HepG2 (cell line): ENCODE measurements at regions not wholly inside any gene's neighbourhood (a gene's known extent, or its start where the extent isn't known, plus 50 kb on each side); places are given as distances from the start of the nearest gene placed in this dataset.

ENCODE experiments used
- ATAC-seq: fragments of 200-7000 bp; cut with Tn5 transposase; 3 replicates; pipeline ENCODE4 v1.9.1; 2020; ENCODE audit warnings: mild to moderate bottlenecking, moderate library complexity
- BruUV-seq: library from RNA; stranded (reverse); fragments of 400-500 nt; replicated peaks from 2 replicates; lab custom pipeline; 2021; lab: Mats Ljungman, UMichigan
- CTCF ChIA-PET: fragments of 300-600 bp; formaldehyde crosslinking; extraction: SDS; loops from one replicate; lab custom pipeline; 2021; ENCODE audit warnings: low total read pairs, inconsistent platforms, low intra/inter-chr PET ratio; lab: Yijun Ruan, JAX
- POLR2A ChIA-PET: fragments of 350-600 bp; sonication (Branson Sonifier 250); formaldehyde crosslinking; loops from one replicate; lab custom pipeline; 2020; ENCODE audit warnings: antibody characterized with exemption, inconsistent platforms; lab: Yijun Ruan, JAX
- DNase-seq: peaks from one replicate; pipeline ENCODE4 v3.0.0-alpha.2; 2015; ENCODE audit warnings: low spot score
- FAIRE-seq: peaks from 3 replicates; lab custom pipeline; 2011; peaks lifted over from hg19 to GRCh38; lab: Jason Lieb, UNC
- H2AFZ ChIP-seq: one replicate; pipeline ENCODE4 v1.6.1; 2011; ENCODE audit warnings: low read length, inconsistent platforms
- H3K27ac ChIP-seq: fragments of 300-600 bp; 3 replicates; pipeline ENCODE4 v1.8.0; 2011; ENCODE audit warnings: mixed run types, mild to moderate bottlenecking, mixed read lengths, low read length, inconsistent platforms; ENCODE audit not compliant: insufficient read depth; ENCODE audit errors: extremely low read length
- H3K27me3 ChIP-seq, 2 experiments: fragments of 200-600 bp in 1 of 2; 2 replicates in 1 of 2; 3 replicates in 1 of 2; pipeline versions ENCODE4 v1.6.0 to v1.8.0; 2011; ENCODE audit warnings: low read length in 2 of 2, mild to moderate bottlenecking in 2 of 2, moderate library complexity in 2 of 2, inconsistent platforms in 1 of 2; ENCODE audit not compliant: insufficient read depth in 2 of 2, control insufficient read depth in 1 of 2
- H3K36me3 ChIP-seq, 2 experiments: fragments of 200-600 bp in 1 of 2; replicated peaks in 1 of 2; 2 replicates in 1 of 2; 3 replicates in 1 of 2; pipeline versions ENCODE4 v1.5.1 to v1.8.0; 2011; ENCODE audit warnings: low read length in 2 of 2, inconsistent platforms in 1 of 2; ENCODE audit not compliant: insufficient read depth in 2 of 2, control insufficient read depth in 1 of 2
- H3K4me1 ChIP-seq: 2 replicates; pipeline ENCODE4 v1.5.1; 2012; ENCODE audit warnings: low read length, inconsistent platforms; ENCODE audit not compliant: insufficient read depth
- H3K4me2 ChIP-seq: 2 replicates; pipeline ENCODE4 v1.6.0; 2011; ENCODE audit warnings: low read depth, low read length, inconsistent platforms
- H3K4me3 ChIP-seq, 3 experiments: fragments of 200-600 bp in 1 of 3; sonication (generic), shearing (Covaris generic) in 1 of 3; replicated peaks in 1 of 3; 2 replicates each; pipeline ENCODE4 v1.5.1; 2011 to 2016; ENCODE audit warnings: low read length in 3 of 3, inconsistent platforms in 2 of 3, low read depth in 2 of 3, mild to moderate bottlenecking in 2 of 3, control low read depth in 1 of 3, mixed read lengths in 1 of 3; ENCODE audit not compliant: insufficient read depth in 1 of 3
- H3K79me2 ChIP-seq: one replicate; pipeline ENCODE4 v1.6.1; 2011; ENCODE audit warnings: low read length, inconsistent platforms; ENCODE audit not compliant: insufficient read depth
- H3K9ac ChIP-seq: 2 replicates; pipeline ENCODE4 v1.6.0; 2011; ENCODE audit warnings: mild to moderate bottlenecking, low read depth, low read length, inconsistent platforms; ENCODE audit not compliant: insufficient read depth
- H3K9me3 ChIP-seq: 2 replicates; pipeline ENCODE4 v1.5.1; 2012; ENCODE audit warnings: mild to moderate bottlenecking, low read length
- H4K20me1 ChIP-seq: 2 replicates; pipeline ENCODE4 v1.6.0; 2011; ENCODE audit warnings: inconsistent platforms, mild to moderate bottlenecking, low read length, moderate library complexity; ENCODE audit not compliant: insufficient read depth
- IRF1 ChIP-seq: sonication (generic); formaldehyde crosslinking; IDR thresholded peaks from 2 replicates; pipeline ENCODE4 v1.4.0; 2020; ENCODE audit warnings: low read depth, mild to moderate bottlenecking, missing genetic modification reagents
- PRPF4 ChIP-seq: fragments of 200-400 bp; formaldehyde crosslinking; IDR thresholded peaks from 2 replicates; pipeline ENCODE4 v1.6.1; 2016; ENCODE audit warnings: low read length, low read depth; ENCODE audit not compliant: poor library complexity, severe bottlenecking
- SATB2 ChIP-seq: sonication (generic); formaldehyde crosslinking; IDR thresholded peaks from 2 replicates; pipeline ENCODE4 v1.5.0; 2020; ENCODE audit warnings: missing genetic modification reagents
- TIGD3 ChIP-seq: sonication (generic); formaldehyde crosslinking; IDR thresholded peaks from 2 replicates; pipeline ENCODE4 v1.5.1; 2020; ENCODE audit warnings: mild to moderate bottlenecking, missing genetic modification reagents, borderline replicate concordance
- ZNF142 ChIP-seq: sonication (generic); formaldehyde crosslinking; IDR thresholded peaks from 2 replicates; pipeline ENCODE4 v1.4.0; 2020; ENCODE audit warnings: missing genetic modification reagents
- ZNF598 ChIP-seq: sonication (generic); formaldehyde crosslinking; IDR thresholded peaks from 2 replicates; pipeline ENCODE4 v1.5.1; 2020; ENCODE audit warnings: mild to moderate bottlenecking, missing genetic modification reagents, borderline replicate concordance
- ZNF616 ChIP-seq: sonication (generic); formaldehyde crosslinking; IDR thresholded peaks from 2 replicates; pipeline ENCODE4 v1.5.0; 2020; ENCODE audit warnings: low read depth, mild to moderate bottlenecking, missing genetic modification reagents
- WGBS: methylation state at CpG from one replicate; pipeline ENCODE4 v1.1.6; 2017; ENCODE audit warnings: low lambda C conversion rate; 5-methylcytosine and 5-hydroxymethylcytosine counted together
- in situ Hi-C: cut with HindIII; loops from 2 replicates; pipeline ENCODE4 v1.10.0; 2017; ENCODE audit warnings: low pct_unique_long_range_greater_than_20kb; ENCODE audit not compliant: extremely low pct_ligation_motif_present
- intact Hi-C: fragments of 100-400 bp; cut with micrococcal nuclease; formaldehyde crosslinking; loops from one replicate; pipeline ENCODE4 v1.10.0; 2022; ENCODE audit not compliant: unreplicated experiment

- no peak for TF ChIP-seq ZNF142 (CRISPR knock-in tag)
- TF ChIP-seq ZNF598, result no peak
Measured at GRCh38 chr6:155623450-155624178, 168.0 kb upstream of the NOX3 start (continued).

- no TSS peak for BruUV-seq
- no peak overlapping the region for H3K4me2 ChIP-seq
- no peak overlapping the region for H3K4me3 ChIP-seq
- 57% methylated on average over 4 of the region's 4 CpGs for WGBS
- TF ChIP-seq PRPF4, result no peak
- no peak for TF ChIP-seq SATB2 (CRISPR knock-in tag)
- no peak for TF ChIP-seq TIGD3 (CRISPR knock-in tag)
- no peak for TF ChIP-seq IRF1
- TF ChIP-seq ZNF616 (CRISPR knock-in tag), result peak; percentile 91; the same call in 1 of the 2 replicates
- DNase-seq (no peak), ATAC-seq (no peak), FAIRE-seq (no peak)
- no peaks in the 10 kb centered on the region for H4K20me1 ChIP-seq
- no peak overlapping the region for H3K9ac ChIP-seq
- H3K9me3 ChIP-seq, result peaks cover 19% of the 10 kb centered on the region
- no peaks in the 10 kb centered on the region for H3K27me3 ChIP-seq
- ChIA-PET CTCF (no interaction called here), POLR2A (no interaction called here)
- no peak overlapping the region for H3K27ac ChIP-seq
- H3K4me1 ChIP-seq, result 0 out of 2 replicates have a peak, but pooled peaks cover 6% of the 10 kb centered on the region
- no peaks in the 10 kb centered on the region for H3K79me2 ChIP-seq
- H3K36me3 ChIP-seq, result no peaks in the 10 kb centered on the region
- in situ Hi-C loops (no loop called here), intact Hi-C loops (no loop called here)
- no peak overlapping the region for H2AFZ ChIP-seq
Measured at GRCh38 chr6:155614606-155615005, 159.0 kb upstream of the NOX3 start.
